Vagina (tissue), 2 donors: ENCODE measurements at regions not wholly inside any gene's neighbourhood (a gene's known extent, or its start where the extent isn't known, plus 50 kb on each side); places are given as distances from the start of the nearest gene placed in this dataset.

Experiments used
- POLR2A ChIP-seq, 2 donors: fragments of 450-650 bp; IDR thresholded peaks; one replicate each; pipeline ENCODE4 v1.6.1; 2017; ENCODE audit warnings: antibody characterized with exemption in 2 of 2, mild to moderate bottlenecking in 2 of 2, moderate library complexity in 2 of 2
- POLR2AphosphoS5 ChIP-seq, 2 donors: sonication (generic); formaldehyde crosslinking; IDR thresholded peaks; one replicate each; pipeline ENCODE4 v1.9.0; 2017; ENCODE audit warnings: antibody characterized with exemption in 2 of 2, mild to moderate bottlenecking in 2 of 2, low read depth in 1 of 2; ENCODE audit not compliant: insufficient read depth in 1 of 2

DNA sequence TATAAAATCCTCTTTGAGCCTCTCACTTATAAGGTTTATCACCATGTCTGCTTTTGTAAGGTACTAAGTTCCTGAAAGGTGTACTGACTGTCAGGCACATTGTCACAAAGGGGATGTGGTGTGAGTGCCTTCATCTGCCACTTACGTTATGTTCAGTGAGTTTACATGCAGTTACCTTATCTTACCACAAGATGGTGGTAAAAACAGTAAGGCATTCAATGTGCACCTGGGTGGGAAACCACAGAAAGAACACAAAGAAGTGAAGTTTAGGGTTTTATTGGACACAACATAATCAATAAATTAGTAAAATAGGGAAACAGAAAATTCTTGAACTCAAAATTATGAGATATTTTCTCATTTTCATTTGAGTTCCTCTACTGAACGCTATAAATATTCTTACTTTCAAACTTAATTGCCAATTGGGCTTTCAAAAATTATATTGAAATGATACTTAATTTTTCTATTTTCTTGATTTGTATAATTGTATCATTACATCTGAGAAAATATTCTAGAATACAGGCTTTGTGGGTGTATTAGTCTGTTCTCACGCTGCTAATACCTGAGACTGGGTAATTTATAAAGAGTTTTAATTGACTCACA is 650.8 kb downstream of the PCDH7 start:
- TF ChIP-seq POLR2A (IDR thresholded peaks at IDR 0.05) (no peak), POLR2AphosphoS5 (IDR thresholded peaks at IDR 0.05; ENCODE audit: insufficient read depth in 1 of 2, low read depth in 1 of 2) (no peak)
